GM19468 (cell line): ENCODE measurements at regions not wholly inside any gene's neighbourhood (a gene's known extent, or its start where the extent isn't known, plus 50 kb on each side); places are given as distances from the start of the nearest gene placed in this dataset.

Experiments
- ATAC-seq: cut with Tn5 transposase; IDR thresholded peaks from one replicate; pipeline ENCODE4 v1.9.1; 2021; ENCODE audit warnings: mild to moderate bottlenecking, moderate library complexity, moderate number of reproducible peaks; ENCODE audit not compliant: unreplicated experiment; ENCODE audit errors: extremely low read depth

DNA sequence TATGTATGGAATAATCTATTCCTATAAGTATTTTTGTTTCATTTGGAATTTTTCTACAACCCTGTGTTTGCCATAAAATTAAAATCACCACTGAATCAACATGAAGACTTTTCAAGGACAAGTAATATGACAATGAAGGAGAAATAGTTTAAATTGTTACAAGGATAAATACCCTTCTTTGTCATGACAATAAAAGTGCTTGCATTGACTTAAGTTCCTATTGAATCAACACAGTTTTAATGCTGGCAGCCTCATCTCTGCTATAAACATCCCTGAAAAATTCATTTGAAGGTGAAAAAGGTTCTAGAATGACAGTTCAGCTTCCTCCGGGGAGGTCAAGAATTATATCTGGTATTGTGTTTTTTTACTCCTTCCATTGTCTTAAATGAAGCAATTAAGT lies 1105.1 kb upstream of the CDH9 start:
- no peak for ATAC-seq

- no peak for ATAC-seq
Measured at GRCh38 chr5:28132151-28132550, 1093.8 kb upstream of the CDH9 start.

DNA sequence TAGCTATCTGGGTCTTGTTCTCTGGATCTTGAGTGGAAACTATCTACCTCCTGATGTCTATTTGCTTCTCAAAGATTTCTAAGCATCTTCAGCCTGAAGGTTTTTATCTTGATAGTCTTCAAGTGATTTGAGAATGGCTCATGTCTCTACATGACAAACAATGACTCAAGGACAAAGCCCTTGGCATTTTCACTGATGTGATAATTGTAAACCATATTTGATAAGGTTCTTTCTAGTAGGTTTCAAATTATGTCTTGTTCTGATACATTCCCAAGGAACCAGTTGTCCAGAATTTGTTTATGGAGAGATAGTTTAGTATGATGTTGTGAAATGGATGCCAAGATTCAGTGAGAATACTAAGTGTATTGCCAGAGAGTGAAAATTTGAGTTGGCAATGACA lies 1079.3 kb upstream of the CDH9 start:
- no peak for ATAC-seq

GRCh38 chr5:28117273-28117672 lies 1078.9 kb upstream of the CDH9 start:
- no peak for ATAC-seq

- no peak for ATAC-seq
Measured at GRCh38 chr5:28110781-28111180, 1072.4 kb upstream of the CDH9 start.

GRCh38 chr5:28104080-28104479 lies 1065.7 kb upstream of the CDH9 start:
- no peak for ATAC-seq

DNA sequence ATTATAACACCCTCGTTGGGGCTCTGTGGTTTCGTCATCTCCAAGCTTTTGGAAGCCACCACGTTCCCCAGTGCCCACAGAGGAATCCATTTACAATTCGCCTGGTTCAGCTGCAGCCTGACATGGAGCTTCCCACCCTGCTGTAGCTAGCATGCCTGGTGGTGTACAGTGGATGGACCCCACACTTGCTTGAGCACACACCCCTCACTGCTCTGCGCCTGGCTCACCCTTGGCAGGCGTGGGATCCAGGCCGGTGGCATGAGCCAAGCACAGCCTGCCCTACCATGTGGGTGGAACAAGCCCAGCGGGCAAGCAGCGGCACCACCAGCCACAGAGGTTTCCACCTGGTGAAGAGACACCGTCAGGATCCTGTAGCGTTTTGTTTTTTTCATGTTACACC lies 1045.7 kb upstream of the CDH9 start:
- ATAC-seq: no peak

GRCh38 chr5:28082610-28083009 lies 1044.2 kb upstream of the CDH9 start:
- ATAC-seq: no peak

DNA sequence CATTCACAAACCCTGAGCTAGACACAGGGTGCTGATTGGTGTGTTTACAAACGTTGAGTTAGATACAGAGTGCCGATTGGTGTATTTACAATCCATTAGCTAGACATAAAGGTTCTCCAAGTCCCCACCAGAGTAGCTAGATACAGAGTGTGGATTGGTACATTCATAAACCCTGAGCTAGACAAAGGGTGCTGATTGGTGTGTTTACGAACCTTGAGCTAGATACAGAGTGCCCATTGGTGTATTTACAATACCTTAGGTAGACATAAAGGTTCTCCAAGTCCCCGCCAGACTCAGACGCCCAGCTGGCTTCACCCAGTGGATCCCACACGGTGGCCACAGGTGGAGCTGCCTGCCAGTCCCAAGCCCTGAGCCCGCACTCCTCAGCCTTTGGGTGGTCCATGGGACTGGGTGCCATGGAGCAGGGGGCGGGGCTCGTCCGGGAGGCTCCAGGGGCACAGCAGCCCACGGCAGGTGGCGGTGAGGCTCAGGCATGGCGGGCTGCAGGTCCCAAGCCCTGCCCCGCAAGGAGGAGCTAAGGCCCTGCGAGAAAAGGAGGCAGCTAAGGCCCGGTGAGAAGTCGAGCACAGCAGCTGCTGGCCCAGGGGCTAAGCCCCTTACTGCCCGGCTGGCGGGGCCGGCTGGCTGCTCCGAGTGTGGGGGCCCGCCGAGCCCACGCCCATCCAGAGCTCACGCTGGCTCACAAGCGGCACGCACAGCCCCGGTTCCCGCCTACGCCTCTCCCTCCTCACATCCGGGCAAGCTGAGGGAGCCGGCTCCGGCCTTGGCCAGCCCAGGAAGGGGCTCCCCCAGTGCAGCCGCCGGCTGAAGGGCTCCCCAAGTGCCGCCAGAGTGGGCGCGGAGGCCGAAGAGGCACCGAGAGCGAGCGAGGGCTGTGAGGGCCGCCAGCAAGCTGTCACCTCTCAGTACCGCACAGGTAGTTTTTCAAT lies 1039.2 kb upstream of the CDH9 start:
- no peak for ATAC-seq

DNA sequence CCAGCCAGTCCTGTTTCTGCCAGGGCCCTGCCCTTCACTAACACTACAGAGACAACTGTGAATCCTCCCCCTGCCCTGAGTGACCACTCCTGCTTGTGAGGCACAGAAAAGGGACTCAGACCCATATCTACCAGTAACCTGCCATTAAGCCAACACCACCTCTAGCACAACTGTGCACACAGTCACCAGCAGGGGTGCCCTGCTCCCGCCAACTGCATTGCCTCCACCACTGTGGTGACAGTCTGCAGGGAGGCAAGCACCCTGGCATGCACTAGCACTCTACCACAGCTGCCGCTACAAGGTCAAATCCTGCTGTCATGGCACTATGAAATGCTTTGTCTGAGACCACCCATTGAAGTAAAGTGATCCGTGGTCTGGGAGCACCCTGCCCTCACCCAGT lies 1028.5 kb upstream of the CDH9 start:
- ATAC-seq: no peak

- ATAC-seq: no peak
Measured at GRCh38 chr5:28065656-28066055, 1027.3 kb upstream of the CDH9 start.

GRCh38 chr5:28046596-28046995 lies 1008.2 kb upstream of the CDH9 start:
- ATAC-seq: no peak

GRCh38 chr5:28027851-28028250 lies 989.5 kb upstream of the CDH9 start:
- ATAC-seq: no peak

GRCh38 chr5:28017178-28017577 lies 978.8 kb upstream of the CDH9 start:
- no peak for ATAC-seq

GRCh38 chr5:28014779-28015178 lies 976.4 kb upstream of the CDH9 start:
- no peak for ATAC-seq

- ATAC-seq: no peak
Measured at GRCh38 chr5:28012538-28012937, 974.2 kb upstream of the CDH9 start.

DNA sequence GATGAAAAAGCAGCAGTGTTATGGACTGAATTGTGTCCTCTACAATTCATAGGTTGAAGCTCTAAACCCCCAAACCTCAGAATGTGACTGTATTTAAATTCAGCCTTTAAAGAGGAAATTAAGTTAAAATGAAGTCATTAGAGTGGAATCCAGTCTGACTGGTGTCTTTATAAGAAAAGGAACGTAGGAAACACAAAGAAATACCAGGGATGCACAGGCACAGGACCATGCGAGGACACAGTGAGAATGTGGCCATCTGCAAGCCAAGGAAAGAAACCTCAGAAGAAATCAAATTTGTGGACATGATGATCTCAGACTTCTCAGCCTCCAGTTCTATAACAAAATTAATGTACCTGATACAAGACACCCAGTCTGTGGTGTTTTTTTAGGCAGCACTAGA lies 971.2 kb upstream of the CDH9 start:
- ATAC-seq: no peak

GRCh38 chr5:27996665-27997064 lies 958.3 kb upstream of the CDH9 start:
- ATAC-seq: no peak

DNA sequence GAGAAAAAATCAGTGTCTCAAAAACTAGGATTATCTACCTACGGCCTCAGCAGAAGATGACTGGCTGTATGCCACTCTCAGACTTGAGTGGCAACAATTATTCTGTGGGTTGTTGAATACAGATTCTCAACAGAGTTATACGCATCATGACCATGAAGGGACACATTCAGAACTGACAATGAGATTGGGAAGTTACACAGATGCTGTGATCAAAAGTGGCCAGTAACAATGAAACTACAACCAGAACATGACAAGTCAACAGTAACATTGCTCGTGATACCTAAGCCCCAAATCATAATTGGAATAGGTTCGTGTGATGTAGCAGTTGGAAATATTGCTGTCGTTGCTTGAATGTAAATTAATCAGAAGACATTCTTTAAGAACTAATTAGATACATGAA lies 957.5 kb upstream of the CDH9 start:
- no peak for ATAC-seq

DNA sequence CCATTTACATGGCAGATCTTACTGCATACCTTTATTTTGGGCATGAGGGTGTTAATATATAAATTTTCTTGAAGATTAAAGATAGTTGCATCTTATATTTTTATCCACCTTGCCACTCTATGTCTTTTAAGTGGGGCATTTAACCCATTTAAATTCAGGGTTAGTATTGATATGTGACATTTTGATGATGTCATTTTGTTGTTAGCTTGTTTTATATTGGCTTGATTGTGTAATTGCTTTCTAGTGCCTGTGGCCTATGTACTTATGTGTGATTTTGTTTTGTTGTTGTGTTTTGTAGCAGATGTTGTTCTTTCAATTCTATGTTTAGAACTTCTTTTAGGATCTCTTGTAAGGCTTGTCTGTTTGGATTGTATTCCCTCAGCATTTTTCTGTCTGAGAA lies 939.9 kb upstream of the CDH9 start:
- no peak for ATAC-seq

DNA sequence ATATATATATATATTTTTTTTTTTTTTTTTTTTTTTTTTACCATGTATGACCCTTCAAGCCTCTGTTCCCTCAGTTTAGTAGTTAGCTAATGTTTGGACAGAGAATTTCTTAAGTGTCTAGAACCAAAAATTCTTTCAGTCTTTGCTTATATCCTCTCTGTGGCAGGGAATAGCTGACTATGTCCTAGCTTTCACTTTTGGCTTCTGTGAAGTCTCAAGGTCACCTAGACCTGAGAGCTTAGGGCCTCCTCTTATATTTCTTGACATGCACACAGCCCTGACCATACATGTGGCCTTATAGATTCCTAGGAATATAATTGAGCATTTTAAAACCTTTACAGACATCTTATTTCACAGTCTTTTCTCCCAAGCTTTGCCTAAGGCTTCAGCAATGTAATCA lies 930.8 kb upstream of the CDH9 start:
- ATAC-seq: no peak
